ENCODE measurements at regions not wholly inside any gene's neighbourhood (a gene's known extent, or its start where the extent isn't known, plus 50 kb on each side); places are given as distances from the start of the nearest gene placed in this dataset.

- FAIRE-seq = no peak
- H3K36me3 ChIP-seq (ENCODE audit: control insufficient read depth in 2 of 2, extremely low read depth in 1 of 2, insufficient read depth in 2 of 2, low read length in 2 of 2) = no peaks in the 10 kb centered on the region
- no peaks in the 10 kb centered on the region for H4K20me1 ChIP-seq (replicated peaks; ENCODE audit: control insufficient read depth, extremely low read depth, insufficient read depth, low read length)
- POLR2A ChIA-PET = no interaction called here
- intact Hi-C loops (cut with micrococcal nuclease) (no loop called here), dilution Hi-C loops (cut with MboI; ENCODE audit: extremely low pct_ligation_motif_present, low sequenced_read_pairs) (no loop called here)
- no peak overlapping the region for H2AFZ ChIP-seq (ENCODE audit: low read depth, low read length)
- CTCF ChIA-PET = interaction anchor here (1.7 kb wide), 1 partner anchor 12 kb away, joined by 6 read pairs; no protein-coding TSS in a partner anchor
- H3K4me2 ChIP-seq (ENCODE audit: insufficient read depth, low read length) = no peak overlapping the region
- no peak overlapping the region for H3K4me3 ChIP-seq (replicated peaks in 1 of 3; ENCODE audit: insufficient read depth in 1 of 3, low read depth in 1 of 3, low read length in 3 of 3)
- no peak overlapping the region for H3K27ac ChIP-seq (ENCODE audit: insufficient read depth, low read depth, low read length)
- H3K4me1 ChIP-seq (ENCODE audit: control insufficient read depth, extremely low read depth, insufficient read depth, low read length) = no peaks in the 10 kb centered on the region
- no peak overlapping the region for H3K9ac ChIP-seq (replicated peaks; ENCODE audit: extremely low read depth, insufficient read depth, low read length)
- no peak for DNase-seq (ENCODE audit: low read depth, low spot score)
- no peaks in the 10 kb centered on the region for H3K9me3 ChIP-seq (replicated peaks; ENCODE audit: control insufficient read depth, insufficient read depth, low read length)
- H3K9me1 ChIP-seq (replicated peaks; ENCODE audit: control insufficient read depth, extremely low read depth, insufficient read depth, low read length) = no peaks in the 10 kb centered on the region
- H3K27me3 ChIP-seq (ENCODE audit: control insufficient read depth in 2 of 2, insufficient read depth in 2 of 2, low read length in 2 of 2) = peaks cover 3 to 19% of the 10 kb centered on the region in 2 experiments
- no peaks in the 10 kb centered on the region for H3K79me2 ChIP-seq (ENCODE audit: control insufficient read depth, insufficient read depth, low read length)
- TF ChIP-seq POLR2A (IDR thresholded peaks at IDR 0.05; ENCODE audit: low read depth, low read length) (no peak), JUN (IDR thresholded peaks at IDR 0.05; ENCODE audit: borderline replicate concordance, insufficient read depth, insufficient read length, low read depth) (no peak), MAX (IDR thresholded peaks at IDR 0.05; ENCODE audit: insufficient read depth, insufficient read length) (no peak), POLR2AphosphoS5 (IDR thresholded peaks at IDR 0.05; ENCODE audit: insufficient read depth, low read depth, low read length) (no peak), EZH2 (IDR thresholded peaks at IDR 0.05; ENCODE audit: borderline replicate concordance, low read depth, low read length, severe bottlenecking) (no peak)
- no TSS peak for BruUV-seq (replicated peaks)
Observed at GRCh38 chr11:19537803-19538453, 174.7 kb upstream of the NAV2 start.

GRCh38 chr11:19536131-19536530 lies 176.5 kb upstream of the NAV2 start:
- intact Hi-C loops (cut with micrococcal nuclease) = no loop called here
- no peak for FAIRE-seq
- H3K27me3 ChIP-seq (ENCODE audit: control insufficient read depth in 2 of 2, insufficient read depth in 2 of 2, low read length in 2 of 2) = peaks cover 3 to 19% of the 10 kb centered on the region in 2 experiments

More at GRCh38 chr11:19536131-19536530, 176.5 kb upstream of the NAV2 start:
- Histone ChIP-seq H3K9ac (replicated peaks; ENCODE audit: extremely low read depth, insufficient read depth, low read length) (no peak overlapping the region), H2AFZ (ENCODE audit: low read depth, low read length) (no peak overlapping the region), H3K36me3 (ENCODE audit: control insufficient read depth in 2 of 2, extremely low read depth in 1 of 2, insufficient read depth in 2 of 2, low read length in 2 of 2) (no peaks in the 10 kb centered on the region), H4K20me1 (replicated peaks; ENCODE audit: control insufficient read depth, extremely low read depth, insufficient read depth, low read length) (no peaks in the 10 kb centered on the region), H3K27ac (ENCODE audit: insufficient read depth, low read depth, low read length) (no peak overlapping the region), H3K4me1 (ENCODE audit: control insufficient read depth, extremely low read depth, insufficient read depth, low read length) (no peaks in the 10 kb centered on the region), H3K9me3 (replicated peaks; ENCODE audit: control insufficient read depth, insufficient read depth, low read length) (no peaks in the 10 kb centered on the region), H3K9me1 (replicated peaks; ENCODE audit: control insufficient read depth, extremely low read depth, insufficient read depth, low read length) (no peaks in the 10 kb centered on the region), H3K4me3 (replicated peaks in 1 of 3; ENCODE audit: insufficient read depth in 1 of 3, low read depth in 1 of 3, low read length in 3 of 3) (no peak overlapping the region), H3K79me2 (ENCODE audit: control insufficient read depth, insufficient read depth, low read length) (no peaks in the 10 kb centered on the region), H3K4me2 (ENCODE audit: insufficient read depth, low read length) (no peak overlapping the region)
- DNase-seq (ENCODE audit: low read depth, low spot score) = no peak
- ChIA-PET CTCF (interaction anchor here (1.0 to 1.7 kb wide), 4 partner anchors 13 to 211 kb away, joined by 3 to 4 read pairs (median 4); no protein-coding TSS in a partner anchor), POLR2A (no interaction called here)
- no TSS peak for BruUV-seq (replicated peaks)
- dilution Hi-C loops (cut with MboI; ENCODE audit: extremely low pct_ligation_motif_present, low sequenced_read_pairs) = no loop called here
- TF ChIP-seq POLR2A (IDR thresholded peaks at IDR 0.05; ENCODE audit: low read depth, low read length) (no peak), EZH2 (IDR thresholded peaks at IDR 0.05; ENCODE audit: borderline replicate concordance, low read depth, low read length, severe bottlenecking) (no peak), MAX (IDR thresholded peaks at IDR 0.05; ENCODE audit: insufficient read depth, insufficient read length) (no peak), POLR2AphosphoS5 (IDR thresholded peaks at IDR 0.05; ENCODE audit: insufficient read depth, low read depth, low read length) (no peak), JUN (IDR thresholded peaks at IDR 0.05; ENCODE audit: borderline replicate concordance, insufficient read depth, insufficient read length, low read depth) (no peak), GATA2 (IDR thresholded peaks at IDR 0.05; ENCODE audit: insufficient read depth, insufficient read length, low read depth, low read length) (no peak), CTCF (IDR thresholded peaks at IDR 0.05; ENCODE audit: extremely low read depth in 1 of 2, insufficient read depth in 1 of 2, low read depth in 1 of 2, low read length in 2 of 2) (no peak), FOS (IDR thresholded peaks at IDR 0.05; ENCODE audit: borderline replicate concordance, insufficient read depth, low read length) (no peak), MYC (IDR thresholded peaks at IDR 0.05; ENCODE audit: low read depth, low read length) (no peak)

Measured in endothelial cell of umbilical vein (primary cell).